Common myeloid progenitor, CD34-positive (primary cell): ENCODE measurements at regions not wholly inside any gene's neighbourhood (a gene's known extent, or its start where the extent isn't known, plus 50 kb on each side); places are given as distances from the start of the nearest gene placed in this dataset.

Source experiments
- CTCF ChIA-PET: fragments of 350-600 bp; sonication (Branson Sonifier 250); formaldehyde crosslinking; loops from one replicate; lab custom pipeline; 2021; ENCODE audit warnings: antibody characterized with exemption; lab: Charles Lee
- POLR2A ChIA-PET: fragments of 350-600 bp; sonication (Branson Sonifier 250); formaldehyde crosslinking; loops from one replicate; lab custom pipeline; 2021; ENCODE audit warnings: antibody characterized with exemption; lab: Charles Lee
- DNase-seq, 3 donors: peaks; one replicate each; pipeline versions ENCODE4 v3.0.0 to v3.0.0-alpha.2; 2013
- H3K27ac ChIP-seq, 2 experiments: 1 replicate in 1 of 2; 2 replicates in 1 of 2; pipeline ENCODE4 v1.7.0; 2013; ENCODE audit warnings: inconsistent platforms in 2 of 2, low read length in 2 of 2, mild to moderate bottlenecking in 2 of 2, low read depth in 1 of 2, moderate library complexity in 1 of 2; ENCODE audit not compliant: severe bottlenecking in 2 of 2, insufficient read depth in 1 of 2, poor library complexity in 1 of 2
- H3K27me3 ChIP-seq, 5 experiments: replicated peaks in 2 of 5; 1 replicate in 3 of 5; 2 replicates in 2 of 5; pipeline versions ENCODE4 v1.6.1 to v1.7.0; 2013; ENCODE audit warnings: low read length in 4 of 5, mild to moderate bottlenecking in 2 of 5, moderate library complexity in 2 of 5, inconsistent platforms in 1 of 5; ENCODE audit not compliant: insufficient read depth in 5 of 5, control insufficient read depth in 4 of 5
- H3K36me3 ChIP-seq, 4 experiments: 1 replicate in 2 of 4; 2 replicates in 2 of 4; pipeline versions ENCODE4 v1.6.1 to v1.7.0; 2013; ENCODE audit warnings: low read length in 3 of 4, control low read depth in 1 of 4, mild to moderate bottlenecking in 1 of 4; ENCODE audit not compliant: control insufficient read depth in 4 of 4, insufficient read depth in 4 of 4
- H3K4me1 ChIP-seq, 4 experiments: 1 replicate in 3 of 4; 2 replicates in 1 of 4; pipeline versions ENCODE4 v1.6.1 to v1.7.1; 2013; ENCODE audit warnings: low read length in 3 of 4, mild to moderate bottlenecking in 3 of 4, control low read depth in 1 of 4, inconsistent platforms in 1 of 4, moderate library complexity in 1 of 4; ENCODE audit not compliant: control insufficient read depth in 4 of 4, insufficient read depth in 4 of 4; ENCODE audit errors: control extremely low read depth in 1 of 4
- H3K4me3 ChIP-seq, 7 experiments: 1 replicate in 4 of 7; 2 replicates in 3 of 7; pipeline versions ENCODE4 v1.5.1 to v1.7.0; 2013; ENCODE audit warnings: mild to moderate bottlenecking in 7 of 7, low read length in 6 of 7, moderate library complexity in 6 of 7, inconsistent platforms in 2 of 7, low read depth in 2 of 7, control low read depth in 1 of 7; ENCODE audit not compliant: insufficient read depth in 4 of 7, control insufficient read depth in 1 of 7; ENCODE audit errors: extremely low read depth in 1 of 7
- H3K9me3 ChIP-seq, 5 experiments: 1 replicate in 4 of 5; 2 replicates in 1 of 5; pipeline versions ENCODE4 v1.6.1 to v1.7.1; 2013; ENCODE audit warnings: low read length in 4 of 5, mild to moderate bottlenecking in 2 of 5, inconsistent platforms in 1 of 5, low read depth in 1 of 5, moderate library complexity in 1 of 5; ENCODE audit not compliant: control insufficient read depth in 4 of 5, insufficient read depth in 2 of 5; ENCODE audit errors: control extremely low read depth in 1 of 5
- WGBS: methylation state at CpG from one replicate; pipeline ENCODE4 v1.1.5; 2013; ENCODE audit not compliant: insufficient coverage; 5-methylcytosine and 5-hydroxymethylcytosine counted together

DNA sequence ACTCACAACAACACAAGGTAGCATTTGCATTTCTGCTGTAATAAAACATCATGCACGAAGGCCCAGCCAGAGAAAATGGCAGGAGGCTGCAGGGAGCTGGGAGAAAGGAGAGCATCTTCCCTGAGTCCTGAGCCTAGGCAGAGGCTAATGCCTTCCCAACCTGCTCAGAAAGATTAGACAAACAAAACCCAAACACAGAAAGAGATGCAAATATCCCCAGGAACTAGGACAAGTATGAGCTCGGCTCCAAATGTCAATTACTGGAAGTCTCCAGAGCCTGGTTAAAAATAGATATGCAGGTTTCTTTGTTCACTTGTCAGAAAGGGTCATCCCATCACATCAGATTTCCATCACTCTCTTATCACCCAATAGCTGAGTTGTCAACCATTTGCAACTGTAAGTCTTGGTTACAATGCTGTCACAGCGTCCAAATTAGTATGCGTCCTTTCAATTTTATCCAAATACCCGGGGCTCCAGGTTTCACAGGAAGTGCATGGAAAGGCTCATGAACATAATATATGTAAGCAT, 316.5 kb upstream of the CELF2 start:
- H3K27ac ChIP-seq: no peak overlapping the region
- H3K27me3 ChIP-seq: no peaks in the 10 kb centered on the region
- DNase-seq: no peak
- POLR2A ChIA-PET: no interaction called here
- CTCF ChIA-PET: no interaction called here
- H3K36me3 ChIP-seq: no peaks in the 10 kb centered on the region
- H3K4me3 ChIP-seq: no peak overlapping the region
- WGBS: 100% methylated on average over 2 of the region's 5 CpGs
- peaks cover 0 to 2% (median 0%) of the 10 kb centered on the region in 5 experiments for H3K9me3 ChIP-seq
- peaks cover 0 to 6% (median 1%) of the 10 kb centered on the region in 4 experiments for H3K4me1 ChIP-seq

GRCh38 chr10:10702211-10702610, 315.5 kb upstream of the CELF2 start:
- H3K9me3 ChIP-seq: peaks cover 0 to 2% (median 0%) of the 10 kb centered on the region in 5 experiments
- ChIA-PET POLR2A (no interaction called here), CTCF (no interaction called here)
- H3K4me1 ChIP-seq: peaks cover 0 to 6% (median 1%) of the 10 kb centered on the region in 4 experiments
- DNase-seq: no peak
- H3K36me3 ChIP-seq: no peaks in the 10 kb centered on the region
- WGBS: 67% methylated on average over 1 of the region's 1 CpG
- H3K4me3 ChIP-seq: no peak overlapping the region
- H3K27ac ChIP-seq: no peak overlapping the region
- H3K27me3 ChIP-seq: no peaks in the 10 kb centered on the region

GRCh38 chr10:10703382-10703781, 314.3 kb upstream of the CELF2 start:
- no peak overlapping the region for H3K27ac ChIP-seq
- POLR2A ChIA-PET: no interaction called here
- 100% methylated on average over 1 of the region's 2 CpGs for WGBS
- CTCF ChIA-PET: no interaction called here
- no peak overlapping the region for H3K4me3 ChIP-seq
- peaks cover 0 to 6% (median 1%) of the 10 kb centered on the region in 4 experiments for H3K4me1 ChIP-seq
- DNase-seq: no peak
- H3K27me3 ChIP-seq: no peaks in the 10 kb centered on the region
- peaks cover 0 to 2% (median 0%) of the 10 kb centered on the region in 5 experiments for H3K9me3 ChIP-seq
- H3K36me3 ChIP-seq: no peaks in the 10 kb centered on the region

GRCh38 chr10:10712155-10712704, 305.4 kb upstream of the CELF2 start:
- WGBS: 94% methylated on average over 7 of the region's 7 CpGs
- no peaks in the 10 kb centered on the region for H3K9me3 ChIP-seq
- no peak overlapping the region for H3K4me3 ChIP-seq
- no peaks in the 10 kb centered on the region for H3K4me1 ChIP-seq
- no peaks in the 10 kb centered on the region for H3K27me3 ChIP-seq
- DNase-seq: no peak
- ChIA-PET CTCF (no interaction called here), POLR2A (no interaction called here)
- no peak overlapping the region for H3K27ac ChIP-seq
- no peaks in the 10 kb centered on the region for H3K36me3 ChIP-seq

- DNase-seq: no peak
- no CpG with 5 or more reads among the region's 2 CpGs for WGBS
- H3K9me3 ChIP-seq: no peaks in the 10 kb centered on the region
- no peak overlapping the region for H3K4me3 ChIP-seq
- no peaks in the 10 kb centered on the region for H3K4me1 ChIP-seq
- ChIA-PET CTCF (no interaction called here), POLR2A (no interaction called here)
- H3K36me3 ChIP-seq: no peaks in the 10 kb centered on the region
- H3K27ac ChIP-seq: no peak overlapping the region
- H3K27me3 ChIP-seq: no peaks in the 10 kb centered on the region
Measured at GRCh38 chr10:10714327-10714726, 303.3 kb upstream of the CELF2 start.

DNA sequence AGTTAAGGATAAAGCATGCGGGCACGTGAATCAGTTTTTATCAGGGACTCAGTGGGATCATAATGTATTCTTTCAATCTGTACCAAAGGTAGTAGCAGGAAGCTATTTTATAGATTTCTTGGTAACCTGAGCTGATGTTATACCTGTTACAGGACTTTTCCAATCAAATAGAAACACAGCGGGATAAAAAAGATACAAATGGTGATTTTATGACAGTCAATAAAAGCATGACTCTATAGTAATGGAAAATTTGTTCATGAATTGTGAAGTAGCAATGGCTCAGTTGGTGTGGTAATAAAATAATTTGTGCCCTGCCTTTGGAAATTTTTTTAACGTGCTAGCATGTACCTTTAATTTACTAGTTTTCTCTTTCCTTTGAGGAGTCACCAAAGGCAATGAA, 300.7 kb upstream of the CELF2 start:
- DNase-seq: no peak
- Histone ChIP-seq H3K27ac (no peak overlapping the region), H3K27me3 (no peaks in the 10 kb centered on the region), H3K9me3 (no peaks in the 10 kb centered on the region), H3K36me3 (no peaks in the 10 kb centered on the region), H3K4me3 (no peak overlapping the region), H3K4me1 (no peaks in the 10 kb centered on the region)
- ChIA-PET POLR2A (no interaction called here), CTCF (no interaction called here)
- WGBS: 100% methylated on average over 2 of the region's 4 CpGs

DNA sequence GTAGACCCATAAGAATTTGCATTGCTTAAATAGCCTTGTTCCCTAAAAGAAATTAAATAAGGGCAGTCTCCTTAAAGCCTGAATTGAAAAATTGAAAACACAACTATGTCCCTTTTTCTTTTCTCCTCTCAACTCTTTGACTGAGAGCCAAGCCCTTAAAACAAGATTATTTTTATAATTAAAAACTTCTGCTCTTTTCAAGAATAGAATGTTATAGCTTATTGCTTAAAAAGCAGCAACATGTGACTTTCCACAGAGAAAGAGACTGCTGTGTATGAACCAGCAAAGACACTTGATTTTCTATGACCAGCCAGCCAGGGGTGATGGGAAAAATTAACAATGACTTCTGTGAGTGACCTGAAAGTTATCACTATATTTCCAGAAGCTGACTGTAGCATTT, 295.2 kb upstream of the CELF2 start:
- H3K9me3 ChIP-seq: no peaks in the 10 kb centered on the region
- no peaks in the 10 kb centered on the region for H3K27me3 ChIP-seq
- H3K36me3 ChIP-seq: no peaks in the 10 kb centered on the region
- no peak overlapping the region for H3K4me3 ChIP-seq
- ChIA-PET POLR2A (interaction anchor here (0.7 kb wide), 1 partner anchor 284 kb away, joined by 3 read pairs; no protein-coding TSS in a partner anchor), CTCF (no interaction called here)
- no peaks in the 10 kb centered on the region for H3K4me1 ChIP-seq
- no peak overlapping the region for H3K27ac ChIP-seq
- DNase-seq: no peak
